ENCODE measurements at regions not wholly inside any gene's neighbourhood (a gene's known extent, or its start where the extent isn't known, plus 50 kb on each side); places are given as distances from the start of the nearest gene placed in this dataset.

DNA sequence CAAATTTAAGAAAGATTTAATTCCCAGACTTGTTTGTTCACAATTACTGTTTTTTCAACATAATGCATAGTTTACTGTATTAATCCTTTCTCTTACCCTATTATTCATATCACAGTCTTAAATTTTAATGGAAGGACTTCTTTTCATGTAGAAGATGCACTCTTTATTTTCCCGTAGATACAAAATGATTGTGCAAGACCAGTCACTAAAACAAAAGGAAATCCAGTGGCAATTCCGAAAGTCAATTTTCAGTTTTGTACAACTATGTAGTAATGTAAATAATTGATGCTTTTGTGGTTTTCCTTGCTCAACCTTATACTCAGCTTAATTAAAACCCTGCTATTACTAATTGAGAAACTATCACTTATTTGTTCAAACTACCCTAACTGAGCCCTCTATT lies 361.5 kb upstream of the PTCHD4 start:
- no peak for DNase-seq
- Histone ChIP-seq H3K9me3 (no peaks in the 10 kb centered on the region), H3K27ac (no peak overlapping the region), H3K27me3 (no peaks in the 10 kb centered on the region), H3K4me3 (no peak overlapping the region), H3K4me1 (no peaks in the 10 kb centered on the region), H3K36me3 (no peaks in the 10 kb centered on the region)
- intact Hi-C loops (cut with DNase I; ENCODE audit: low total_unique reads) (no loop called here), in situ Hi-C loops (cut with MboI; ENCODE audit: low pct_ligation_motif_present in 1 of 4, low pct_unique_long_range_greater_than_20kb in 1 of 4, low sequenced_read_pairs in 3 of 4) (no loop called here)
- TF ChIP-seq POLR2AphosphoS5 (IDR thresholded peaks at IDR 0.05) (no peak), EP300 (IDR thresholded peaks at IDR 0.05; ENCODE audit: low read depth) (no peak), POLR2A (IDR thresholded peaks at IDR 0.05) (no peak)
- TF ChIP-seq, protein P1, sequence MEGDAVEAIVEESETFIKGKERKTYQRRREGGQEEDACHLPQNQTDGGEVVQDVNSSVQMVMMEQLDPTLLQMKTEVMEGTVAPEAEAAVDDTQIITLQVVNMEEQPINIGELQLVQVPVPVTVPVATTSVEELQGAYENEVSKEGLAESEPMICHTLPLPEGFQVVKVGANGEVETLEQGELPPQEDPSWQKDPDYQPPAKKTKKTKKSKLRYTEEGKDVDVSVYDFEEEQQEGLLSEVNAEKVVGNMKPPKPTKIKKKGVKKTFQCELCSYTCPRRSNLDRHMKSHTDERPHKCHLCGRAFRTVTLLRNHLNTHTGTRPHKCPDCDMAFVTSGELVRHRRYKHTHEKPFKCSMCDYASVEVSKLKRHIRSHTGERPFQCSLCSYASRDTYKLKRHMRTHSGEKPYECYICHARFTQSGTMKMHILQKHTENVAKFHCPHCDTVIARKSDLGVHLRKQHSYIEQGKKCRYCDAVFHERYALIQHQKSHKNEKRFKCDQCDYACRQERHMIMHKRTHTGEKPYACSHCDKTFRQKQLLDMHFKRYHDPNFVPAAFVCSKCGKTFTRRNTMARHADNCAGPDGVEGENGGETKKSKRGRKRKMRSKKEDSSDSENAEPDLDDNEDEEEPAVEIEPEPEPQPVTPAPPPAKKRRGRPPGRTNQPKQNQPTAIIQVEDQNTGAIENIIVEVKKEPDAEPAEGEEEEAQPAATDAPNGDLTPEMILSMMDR (IDR thresholded peaks at IDR 0.05), result no peak
- WGBS, 2 donors (ENCODE audit: low coverage in 1 of 2), result 61 to 80% methylated on average over 2 of the region's 2 CpGs

DNA sequence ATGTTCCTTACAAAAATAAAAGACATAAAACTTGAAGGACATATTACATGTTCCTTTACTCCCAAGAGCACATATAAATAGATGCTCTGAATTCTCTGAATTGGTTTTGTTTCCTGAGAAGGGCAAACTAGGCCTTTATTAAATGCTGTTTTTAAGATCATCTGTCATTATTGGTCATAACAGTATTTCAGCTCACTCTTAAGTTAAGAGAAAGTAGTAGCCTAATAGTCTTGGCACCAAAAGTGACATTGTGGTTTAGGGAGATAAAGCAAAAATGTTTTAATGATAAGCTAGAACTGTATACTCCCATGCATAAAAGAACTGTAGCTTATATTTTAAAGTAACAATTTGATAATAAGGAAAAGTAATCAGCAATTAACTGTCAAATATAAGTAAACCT lies 361.1 kb upstream of the PTCHD4 start:
- H3K27ac ChIP-seq, result no peak overlapping the region
- no peaks in the 10 kb centered on the region for H3K9me3 ChIP-seq
- TF ChIP-seq, protein P1 (IDR thresholded peaks at IDR 0.05), result no peak

DNA sequence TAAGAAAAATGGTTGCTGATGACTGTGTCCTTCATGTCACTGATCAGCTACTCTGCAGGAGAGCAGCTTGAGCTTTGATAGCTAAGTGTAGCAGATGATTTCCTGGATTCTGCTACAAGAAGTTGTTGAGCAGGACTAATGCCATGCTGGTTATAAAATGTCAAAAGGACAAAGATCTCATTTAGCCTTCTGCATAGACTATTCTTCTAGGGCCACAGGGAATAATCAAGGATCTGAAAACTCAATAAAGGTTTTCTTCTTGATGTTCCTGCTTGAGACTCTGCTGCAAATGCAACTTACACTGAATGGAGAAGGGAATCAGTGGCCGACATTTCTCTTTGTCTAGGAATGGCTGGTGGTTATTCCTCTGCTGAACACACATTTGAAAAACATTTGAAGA lies 360.3 kb upstream of the PTCHD4 start:
- in situ Hi-C loops (cut with MboI; ENCODE audit: low pct_ligation_motif_present in 1 of 4, low pct_unique_long_range_greater_than_20kb in 1 of 4, low sequenced_read_pairs in 3 of 4) (no loop called here), intact Hi-C loops (cut with DNase I; ENCODE audit: low total_unique reads) (no loop called here)
- TF ChIP-seq POLR2AphosphoS5 (IDR thresholded peaks at IDR 0.05) (no peak), EP300 (IDR thresholded peaks at IDR 0.05; ENCODE audit: low read depth) (no peak), POLR2A (IDR thresholded peaks at IDR 0.05) (no peak)
- TF ChIP-seq, protein P1 (IDR thresholded peaks at IDR 0.05), result no peak
- Histone ChIP-seq H3K36me3 (no peaks in the 10 kb centered on the region), H3K4me3 (no peak overlapping the region), H3K27me3 (no peaks in the 10 kb centered on the region), H3K9me3 (no peaks in the 10 kb centered on the region), H3K27ac (no peak overlapping the region), H3K4me1 (no peaks in the 10 kb centered on the region)
- DNase-seq, result no peak
- WGBS, 2 donors (ENCODE audit: low coverage in 1 of 2), result 96 to 100% methylated on average over 1 of the region's 1 CpG

More for the DNA sequence above, 361.1 kb upstream of the PTCHD4 start:
- in situ Hi-C loops (cut with MboI; ENCODE audit: low pct_ligation_motif_present in 1 of 4, low pct_unique_long_range_greater_than_20kb in 1 of 4, low sequenced_read_pairs in 3 of 4), result no loop called here
- Histone ChIP-seq H3K27me3 (no peaks in the 10 kb centered on the region), H3K36me3 (no peaks in the 10 kb centered on the region), H3K4me1 (no peaks in the 10 kb centered on the region), H3K4me3 (no peak overlapping the region)
- intact Hi-C loops (cut with DNase I; ENCODE audit: low total_unique reads), result no loop called here
- DNase-seq, result no peak

DNA sequence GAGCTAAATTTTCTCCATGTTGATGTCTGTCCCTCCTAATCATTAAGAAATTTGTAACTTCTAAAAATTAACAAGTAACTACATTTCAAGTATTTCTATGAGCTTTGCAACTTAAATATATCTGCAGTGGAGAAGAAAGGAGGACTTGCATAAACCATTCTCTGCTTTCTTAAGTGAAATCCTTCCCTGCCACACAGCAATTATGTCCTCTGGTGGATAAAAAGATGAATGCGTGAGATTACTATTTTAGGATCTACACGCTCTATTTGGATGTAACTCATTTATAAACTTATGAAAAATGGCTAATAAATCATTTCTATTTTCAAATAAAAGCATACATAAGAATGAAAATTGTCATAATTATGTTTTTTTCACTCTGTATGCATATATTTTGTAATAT lies 338.0 kb upstream of the PTCHD4 start:
- Histone ChIP-seq H3K4me3 (no peak overlapping the region), H3K4me1 (no peaks in the 10 kb centered on the region), H3K27ac (no peak overlapping the region), H3K27me3 (no peaks in the 10 kb centered on the region), H3K9me3 (no peaks in the 10 kb centered on the region), H3K36me3 (no peaks in the 10 kb centered on the region)
- WGBS, 2 donors (ENCODE audit: low coverage in 1 of 2), result 80 to 85% methylated on average over 2 of the region's 2 CpGs
- intact Hi-C loops (cut with DNase I; ENCODE audit: low total_unique reads), result no loop called here
- no peak for DNase-seq
- no peak for TF ChIP-seq POLR2A (IDR thresholded peaks at IDR 0.05)
- in situ Hi-C loops (cut with MboI; ENCODE audit: low pct_ligation_motif_present in 1 of 4, low pct_unique_long_range_greater_than_20kb in 1 of 4, low sequenced_read_pairs in 3 of 4), result no loop called here

DNA sequence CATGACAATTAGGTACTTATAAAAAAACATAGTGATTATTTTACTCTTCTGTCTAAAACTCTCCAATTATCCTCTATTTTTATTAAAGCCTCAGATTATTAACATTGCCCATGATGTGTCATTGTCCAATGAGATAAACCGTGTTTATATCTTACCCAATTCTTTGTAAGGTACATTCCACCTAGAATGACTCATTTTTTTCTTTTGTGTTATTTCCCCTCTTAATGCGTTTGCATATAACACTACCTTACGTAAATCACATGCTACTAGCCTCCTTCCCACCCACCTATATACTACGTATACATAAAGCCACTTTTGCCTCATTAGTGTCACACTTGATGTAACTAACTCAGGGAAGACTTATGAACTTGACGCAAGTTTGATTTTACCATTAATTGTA lies 336.3 kb upstream of the PTCHD4 start:
- no peak for DNase-seq
- 95 to 98% methylated on average over 5 of the region's 5 CpGs for WGBS, 2 donors (ENCODE audit: low coverage in 1 of 2)
- H3K36me3 ChIP-seq, result no peaks in the 10 kb centered on the region
- no peaks in the 10 kb centered on the region for H3K4me1 ChIP-seq
- TF ChIP-seq, protein P1 (IDR thresholded peaks at IDR 0.05), result no peak
- no peak for TF ChIP-seq POLR2A (IDR thresholded peaks at IDR 0.05)
- no peak for TF ChIP-seq POLR2AphosphoS5 (IDR thresholded peaks at IDR 0.05)
- no peak for TF ChIP-seq EP300 (IDR thresholded peaks at IDR 0.05; ENCODE audit: low read depth)
- no peak overlapping the region for H3K4me3 ChIP-seq
- H3K27ac ChIP-seq, result no peak overlapping the region
- intact Hi-C loops (cut with DNase I; ENCODE audit: low total_unique reads), result no loop called here
- no peaks in the 10 kb centered on the region for H3K27me3 ChIP-seq
- H3K9me3 ChIP-seq, result no peaks in the 10 kb centered on the region
- in situ Hi-C loops (cut with MboI; ENCODE audit: low pct_ligation_motif_present in 1 of 4, low pct_unique_long_range_greater_than_20kb in 1 of 4, low sequenced_read_pairs in 3 of 4), result no loop called here
